ENCODE measurements at regions not wholly inside any gene's neighbourhood (a gene's known extent, or its start where the extent isn't known, plus 50 kb on each side); places are given as distances from the start of the nearest gene placed in this dataset.

- no peak for DNase-seq
These were observed 512.5 kb upstream of the LRRTM4 start for GRCh38 chr2:78034706-78035105.

- DNase-seq, result no peak
These were observed 513.6 kb upstream of the LRRTM4 start for GRCh38 chr2:78035804-78036203.

- no peak for DNase-seq
These were observed 529.3 kb upstream of the LRRTM4 start for GRCh38 chr2:78051480-78051879.

GRCh38 chr2:78056976-78057375 is 534.8 kb upstream of the LRRTM4 start:
- DNase-seq, result no peak

- no peak for DNase-seq
These were observed 539.1 kb upstream of the LRRTM4 start for GRCh38 chr2:78061301-78061700.

- no peak for DNase-seq
These were observed 539.6 kb upstream of the LRRTM4 start for GRCh38 chr2:78061732-78062131.

GRCh38 chr2:78063246-78064020 is 541.3 kb upstream of the LRRTM4 start:
- DNase-seq, result no peak

- DNase-seq, result no peak
These were observed 543.2 kb upstream of the LRRTM4 start for GRCh38 chr2:78065366-78065765.

- DNase-seq, result no peak
These were observed 546.6 kb upstream of the LRRTM4 start for GRCh38 chr2:78068808-78069207.

- no peak for DNase-seq
These were observed 548.5 kb upstream of the LRRTM4 start for GRCh38 chr2:78070693-78071092.

GRCh38 chr2:78077633-78078032 is 555.5 kb upstream of the LRRTM4 start:
- no peak for DNase-seq

- DNase-seq, result no peak
These were observed 560.4 kb upstream of the LRRTM4 start for GRCh38 chr2:78082555-78082954.

- DNase-seq, result no peak
These were observed 571.3 kb upstream of the LRRTM4 start for GRCh38 chr2:78093436-78093835.

- no peak for DNase-seq
These were observed 587.1 kb upstream of the LRRTM4 start for GRCh38 chr2:78109272-78109671.

GRCh38 chr2:78115291-78115690 is 593.1 kb upstream of the LRRTM4 start:
- DNase-seq, result no peak

- DNase-seq, result no peak
These were observed 595.9 kb upstream of the LRRTM4 start for GRCh38 chr2:78118037-78118436.

- DNase-seq, result no peak
These were observed 598.1 kb upstream of the LRRTM4 start for GRCh38 chr2:78120275-78120674.

GRCh38 chr2:78125042-78125441 is 602.9 kb upstream of the LRRTM4 start:
- DNase-seq, result no peak

GRCh38 chr2:78127424-78127823 is 605.2 kb upstream of the LRRTM4 start:
- no peak for DNase-seq

GRCh38 chr2:78132391-78133370 is 610.5 kb upstream of the LRRTM4 start:
- no peak for DNase-seq

- DNase-seq, result no peak
These were observed 623.3 kb upstream of the LRRTM4 start for GRCh38 chr2:78145395-78145996.

- no peak for DNase-seq
These were observed 624.0 kb upstream of the LRRTM4 start for GRCh38 chr2:78145997-78146722.

- no peak for DNase-seq
These were observed 625.3 kb upstream of the LRRTM4 start for GRCh38 chr2:78147466-78147865.

All from NCI-H1694 (cell line).